ENCODE measurements at regions not wholly inside any gene's neighbourhood (a gene's known extent, or its start where the extent isn't known, plus 50 kb on each side); places are given as distances from the start of the nearest gene placed in this dataset.

GRCh38 chr1:29521438-29521715 lies 285.1 kb downstream of the PTPRU start:
- no peak for DNase-seq

- DNase-seq, result no peak
These were observed 284.5 kb downstream of the PTPRU start for GRCh38 chr1:29520571-29521437.

- no peak for DNase-seq
These were observed 283.4 kb downstream of the PTPRU start for GRCh38 chr1:29519788-29520110.

GRCh38 chr1:29519108-29519787 lies 282.9 kb downstream of the PTPRU start:
- DNase-seq, result no peak

GRCh38 chr1:29518183-29518835 lies 282.0 kb downstream of the PTPRU start:
- no peak for DNase-seq

- no peak for DNase-seq
These were observed 281.1 kb downstream of the PTPRU start for GRCh38 chr1:29517251-29518086.

GRCh38 chr1:29516063-29516820 lies 279.9 kb downstream of the PTPRU start:
- no peak for DNase-seq

GRCh38 chr1:29515170-29515955 lies 279.0 kb downstream of the PTPRU start:
- no peak for DNase-seq

- DNase-seq, result no peak
These were observed 278.2 kb downstream of the PTPRU start for GRCh38 chr1:29514361-29515169.

- DNase-seq, result peak; percentile 80
These were observed 277.0 kb downstream of the PTPRU start for GRCh38 chr1:29513357-29513756.

GRCh38 chr1:29511436-29511835 lies 275.1 kb downstream of the PTPRU start:
- no peak for DNase-seq

GRCh38 chr1:29508458-29509107 lies 272.3 kb downstream of the PTPRU start:
- DNase-seq, result no peak

- no peak for DNase-seq
These were observed 270.4 kb downstream of the PTPRU start for GRCh38 chr1:29506678-29507225.

GRCh38 chr1:29505532-29506220 lies 269.4 kb downstream of the PTPRU start:
- DNase-seq, result no peak

GRCh38 chr1:29504709-29505410 lies 268.5 kb downstream of the PTPRU start:
- no peak for DNase-seq

- DNase-seq, result no peak
These were observed 267.9 kb downstream of the PTPRU start for GRCh38 chr1:29504196-29504595.

GRCh38 chr1:29502911-29503840 lies 266.9 kb downstream of the PTPRU start:
- no peak for DNase-seq
